ENCODE measurements at regions not wholly inside any gene's neighbourhood (a gene's known extent, or its start where the extent isn't known, plus 50 kb on each side); places are given as distances from the start of the nearest gene placed in this dataset.

GRCh38 chr3:178420033-178420432 lies 116.2 kb upstream of the KCNMB2 start:
- TF ChIP-seq CTCF (IDR thresholded peaks at IDR 0.05), result no peak
- no peak for TF ChIP-seq POLR2A (IDR thresholded peaks at IDR 0.05)

Measured in adrenal gland (tissue), 5 donors.